ENCODE measurements at regions not wholly inside any gene's neighbourhood (a gene's known extent, or its start where the extent isn't known, plus 50 kb on each side); places are given as distances from the start of the nearest gene placed in this dataset.

GRCh38 chr1:232106415-232106814 lies 479.8 kb downstream of the DISC1 start:
- H3K4me1 ChIP-seq (ENCODE audit: insufficient read depth, low read length) = peaks cover 7% of the 10 kb centered on the region
- no peak overlapping the region for H3K23ac ChIP-seq (ENCODE audit: insufficient read length, low read depth, low read length)
- no peak for DNase-seq
- no peak overlapping the region for H3T11ph ChIP-seq (ENCODE audit: low read length)
- H3K4ac ChIP-seq (ENCODE audit: low read depth, low read length) = no peak overlapping the region
- H4K20me1 ChIP-seq (ENCODE audit: control insufficient read depth, insufficient read depth, insufficient read length) = no peaks in the 10 kb centered on the region
- Mint-ChIP-seq H3K9me3 (no peaks in the 10 kb centered on the region), H3K27ac (no peak overlapping the region), H3K4me3 (no peak overlapping the region), H3K27me3 (ENCODE audit: low read depth) (peaks cover 29% of the 10 kb centered on the region), H3K4me1 (peaks cover 44 to 59% of the 10 kb centered on the region in 2 experiments), H3K36me3 (ENCODE audit: insufficient read depth in 1 of 3, low read depth in 3 of 3) (no peaks in the 10 kb centered on the region; a peak in 2 of 7 replicates)
- H2BK120ac ChIP-seq (ENCODE audit: low read depth, low read length, poor library complexity, severe bottlenecking) = no peak overlapping the region
- peaks cover 3% of the 10 kb centered on the region for H3K23me2 ChIP-seq (ENCODE audit: insufficient read length, low read depth, low read length, poor library complexity, severe bottlenecking)
- H4K8ac ChIP-seq (replicated peaks; ENCODE audit: insufficient read length, low read depth, low read length) = no peak overlapping the region
- no peak overlapping the region for H2AFZ ChIP-seq (ENCODE audit: low read length)
- H3K18ac ChIP-seq (ENCODE audit: insufficient read length, low read depth, low read length) = no peak overlapping the region
- H3K9me3 ChIP-seq (ENCODE audit: control insufficient read depth, low read depth, low read length) = no peaks in the 10 kb centered on the region
- no peak overlapping the region for H3K56ac ChIP-seq (ENCODE audit: insufficient read length, low read depth, low read length)
- no peak overlapping the region for H3K14ac ChIP-seq (ENCODE audit: insufficient read depth, low read length)
- TF ChIP-seq, protein P1, sequence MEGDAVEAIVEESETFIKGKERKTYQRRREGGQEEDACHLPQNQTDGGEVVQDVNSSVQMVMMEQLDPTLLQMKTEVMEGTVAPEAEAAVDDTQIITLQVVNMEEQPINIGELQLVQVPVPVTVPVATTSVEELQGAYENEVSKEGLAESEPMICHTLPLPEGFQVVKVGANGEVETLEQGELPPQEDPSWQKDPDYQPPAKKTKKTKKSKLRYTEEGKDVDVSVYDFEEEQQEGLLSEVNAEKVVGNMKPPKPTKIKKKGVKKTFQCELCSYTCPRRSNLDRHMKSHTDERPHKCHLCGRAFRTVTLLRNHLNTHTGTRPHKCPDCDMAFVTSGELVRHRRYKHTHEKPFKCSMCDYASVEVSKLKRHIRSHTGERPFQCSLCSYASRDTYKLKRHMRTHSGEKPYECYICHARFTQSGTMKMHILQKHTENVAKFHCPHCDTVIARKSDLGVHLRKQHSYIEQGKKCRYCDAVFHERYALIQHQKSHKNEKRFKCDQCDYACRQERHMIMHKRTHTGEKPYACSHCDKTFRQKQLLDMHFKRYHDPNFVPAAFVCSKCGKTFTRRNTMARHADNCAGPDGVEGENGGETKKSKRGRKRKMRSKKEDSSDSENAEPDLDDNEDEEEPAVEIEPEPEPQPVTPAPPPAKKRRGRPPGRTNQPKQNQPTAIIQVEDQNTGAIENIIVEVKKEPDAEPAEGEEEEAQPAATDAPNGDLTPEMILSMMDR (conservative IDR thresholded peaks at IDR 0.05) = no peak
- no peaks in the 10 kb centered on the region for H3K79me1 ChIP-seq (ENCODE audit: insufficient read depth, low read depth, low read length, poor library complexity, severe bottlenecking)
- H2BK15ac ChIP-seq (ENCODE audit: low read depth, low read length) = no peak overlapping the region
- no peak overlapping the region for H4K5ac ChIP-seq (ENCODE audit: insufficient read length, low read depth, low read length)
- no peak overlapping the region for H3K4me2 ChIP-seq (ENCODE audit: insufficient read depth, insufficient read length, low read length)
- no peak overlapping the region for H2BK5ac ChIP-seq (ENCODE audit: insufficient read length, low read length)
- no peak overlapping the region for H2AK5ac ChIP-seq (ENCODE audit: insufficient read length, low read length)
- no CpG with 5 or more reads among the region's 4 CpGs for WGBS (ENCODE audit: extremely low coverage, insufficient read length, low lambda C conversion rate)
- no peak overlapping the region for H3K9ac ChIP-seq (ENCODE audit: extremely low read depth, insufficient read length, low read length)
- no peak overlapping the region for H3K27ac ChIP-seq (ENCODE audit: insufficient read length, low read depth, low read length)
- H3K79me2 ChIP-seq (ENCODE audit: insufficient read depth, low read length) = no peaks in the 10 kb centered on the region
- H2BK12ac ChIP-seq (ENCODE audit: insufficient read length, low read depth, low read length) = no peak overlapping the region
- no peak overlapping the region for H2BK20ac ChIP-seq (ENCODE audit: low read depth, low read length, poor library complexity, severe bottlenecking)
- no peak overlapping the region for H4K91ac ChIP-seq (ENCODE audit: insufficient read length, low read depth, low read length)
- H3K27me3 ChIP-seq (ENCODE audit: insufficient read depth, low read length) = no peaks in the 10 kb centered on the region
